Right forelimb (tissue), 1 donor: ENCODE measurements at regions not wholly inside any gene's neighbourhood (a gene's known extent, or its start where the extent isn't known, plus 50 kb on each side); places are given as distances from the start of the nearest gene placed in this dataset.
A peak's percentile ranks its signal among the peaks of the same experiment; 100 is the strongest.

ENCODE experiments used
- DNase-seq: peaks from one replicate; pipeline ENCODE4 v3.0.0-alpha.2; 2018

- no peak for DNase-seq
Measured at GRCh38 chr5:39489263-39489662, 64.5 kb upstream of the DAB2 start.

DNA sequence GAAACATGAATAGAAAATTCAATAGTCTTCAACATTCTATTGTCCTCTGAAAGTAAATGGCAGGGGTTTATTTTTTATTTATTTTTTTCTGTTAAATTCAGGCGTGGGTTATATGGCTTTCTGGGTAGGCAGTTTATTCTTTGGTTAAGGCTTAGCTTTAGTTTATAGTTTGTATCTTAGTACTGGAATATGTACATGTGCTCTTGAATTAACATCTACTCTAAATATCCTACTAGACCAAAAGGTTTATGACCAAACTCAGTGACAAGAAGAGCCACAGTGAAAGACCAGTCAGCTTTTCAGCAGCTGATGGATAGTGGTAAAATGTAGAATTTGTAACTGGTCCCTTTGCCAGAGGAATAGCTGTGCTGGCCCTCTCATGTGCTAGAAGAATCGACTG, 62.0 kb upstream of the DAB2 start:
- no peak for DNase-seq

DNA sequence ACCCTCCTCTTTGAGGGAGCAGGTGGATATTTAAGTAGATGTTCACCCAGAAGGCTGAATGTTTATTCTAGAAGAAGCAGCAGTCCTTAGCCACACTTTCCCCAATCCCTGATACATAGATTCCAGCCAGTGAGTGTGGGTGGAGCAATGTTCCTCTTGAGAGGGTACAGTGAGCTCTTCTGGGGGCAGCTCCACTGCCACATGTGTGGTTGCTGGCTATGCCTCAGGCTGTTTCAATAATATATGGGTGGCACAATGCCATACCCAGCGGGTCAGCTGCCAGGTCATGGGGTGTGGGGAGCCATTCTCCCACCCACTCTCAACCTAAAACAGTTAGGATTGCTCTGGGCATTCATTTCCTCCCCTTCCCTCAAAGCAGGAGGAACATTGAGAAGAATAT, 61.6 kb upstream of the DAB2 start:
- no peak for DNase-seq

GRCh38 chr5:39485079-39485478, 60.3 kb upstream of the DAB2 start:
- no peak for DNase-seq

- DNase-seq: no peak
Measured at GRCh38 chr5:39484673-39485072, 59.9 kb upstream of the DAB2 start.

DNA sequence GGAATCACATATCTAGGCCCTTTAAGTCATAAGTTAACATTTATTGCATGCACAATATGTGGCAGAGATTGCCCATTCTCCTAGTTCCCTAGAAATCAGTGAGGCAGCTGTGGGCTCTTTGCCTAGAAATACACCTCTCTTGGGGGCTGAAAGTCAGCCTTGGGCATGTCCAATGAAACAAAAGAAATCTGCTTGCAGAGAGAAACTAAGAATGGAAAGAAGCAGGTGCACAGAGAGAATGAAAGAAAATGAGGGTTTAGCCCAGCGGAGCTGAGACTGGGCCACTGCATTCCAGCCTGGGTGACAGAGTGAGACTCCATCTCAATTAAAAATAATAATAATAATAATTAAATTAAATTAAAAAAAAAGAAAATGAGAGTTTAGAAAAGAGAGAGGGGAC, 57.3 kb upstream of the DAB2 start:
- DNase-seq: no peak

DNA sequence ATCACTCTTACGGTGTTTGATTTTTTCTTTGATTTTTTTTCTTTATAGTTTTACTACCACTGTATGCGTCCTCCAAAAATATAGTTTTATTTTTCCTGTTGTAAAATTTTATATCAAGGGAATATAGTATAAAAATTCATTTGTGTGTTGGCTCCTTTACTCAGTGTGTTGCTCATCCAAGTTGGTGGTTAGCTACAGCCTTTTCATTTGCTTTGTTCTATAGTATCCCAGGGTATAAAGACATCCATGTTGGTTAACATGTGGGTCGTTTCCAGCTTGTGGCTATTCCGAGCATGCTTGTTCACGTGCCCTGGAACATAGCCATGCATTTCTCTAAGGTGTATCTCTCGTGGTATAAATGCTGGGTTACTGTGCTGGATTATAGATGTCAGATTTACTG, 54.8 kb upstream of the DAB2 start:
- DNase-seq: no peak

DNA sequence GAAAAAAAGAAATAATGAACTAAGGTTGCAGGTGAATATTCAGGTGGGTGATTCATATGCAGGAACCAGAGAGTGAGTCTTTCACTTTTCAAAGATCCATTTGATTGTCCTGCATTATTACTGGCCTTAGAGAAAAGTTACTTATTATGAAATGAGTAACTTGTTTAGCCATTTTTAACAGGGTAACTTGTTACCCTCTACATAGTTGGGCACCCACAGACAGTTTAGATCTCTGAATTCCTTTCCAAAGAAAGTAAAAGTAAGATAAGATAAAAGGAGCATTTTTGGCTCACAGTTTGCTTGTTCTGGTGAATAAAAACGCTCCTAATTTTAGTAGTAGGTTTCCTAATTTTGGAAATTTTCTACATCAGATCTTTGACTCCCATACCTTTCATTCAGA, 54.1 kb upstream of the DAB2 start:
- DNase-seq: no peak

DNA sequence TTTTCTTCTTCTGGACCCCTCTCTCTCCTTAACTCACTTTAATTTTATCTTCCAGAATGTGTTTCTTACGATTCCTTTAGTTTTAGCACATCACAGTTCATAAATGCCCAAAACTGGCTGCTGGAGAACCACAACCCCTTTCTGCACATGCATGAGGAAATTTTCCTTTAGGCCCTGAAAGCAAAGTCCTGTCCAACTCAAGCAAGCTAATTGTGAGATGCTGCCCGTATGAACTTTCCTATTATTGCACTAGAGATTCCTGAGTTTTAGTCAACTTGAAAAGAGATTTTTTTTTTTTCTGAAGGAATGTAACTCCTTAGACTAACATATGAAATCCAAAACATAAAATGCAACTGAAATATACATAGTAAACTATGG, 52.1 kb upstream of the DAB2 start:
- no peak for DNase-seq

DNA sequence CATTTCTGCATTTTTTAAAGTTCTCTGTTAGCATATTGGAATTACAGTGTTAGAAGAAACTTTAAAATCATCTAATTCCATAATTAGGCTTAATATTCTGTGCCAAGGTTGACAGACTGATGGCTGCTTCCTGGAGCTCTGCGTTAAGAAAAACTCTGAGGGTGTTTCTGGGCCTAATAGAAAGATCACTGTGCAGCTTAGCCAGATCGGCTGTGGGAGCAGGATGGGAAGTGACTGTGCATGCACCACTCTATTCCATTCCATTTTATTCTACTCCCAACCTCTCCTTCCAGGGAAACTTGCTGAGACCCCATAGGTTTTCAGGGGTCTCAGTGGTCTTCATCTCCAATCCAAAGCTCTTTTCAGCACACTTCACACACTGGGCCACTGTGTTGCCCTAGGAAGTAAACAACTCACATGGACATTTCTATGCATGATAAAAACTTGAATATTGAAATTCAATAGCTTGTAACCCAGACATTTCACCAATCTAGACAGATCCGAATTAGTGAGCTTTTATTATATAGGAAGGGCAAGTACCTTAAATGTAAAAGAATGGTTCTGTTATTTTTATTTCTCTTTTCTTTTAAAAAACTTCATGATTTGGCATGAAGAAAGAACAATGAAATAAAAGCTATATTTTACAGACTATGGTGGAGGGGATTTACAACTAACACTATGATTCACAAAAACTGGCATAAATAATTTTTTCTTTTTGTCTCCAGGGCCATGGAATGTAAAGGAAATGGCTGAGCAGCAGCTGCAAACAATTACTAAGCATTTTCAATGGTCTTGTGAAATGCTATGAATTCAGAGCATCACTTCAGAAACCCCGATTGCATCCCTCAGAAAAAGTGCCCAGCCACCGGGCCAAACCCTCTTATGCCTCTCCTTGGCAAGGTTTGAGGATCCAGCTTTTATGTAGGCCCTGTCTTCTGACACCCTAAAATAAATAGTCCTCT, 51.4 kb upstream of the DAB2 start:
- peak; percentile 48 for DNase-seq

- DNase-seq: no peak
Measured at GRCh38 chr5:39475159-39475571, 50.4 kb upstream of the DAB2 start.
